H9 (cell line): ENCODE measurements at regions not wholly inside any gene's neighbourhood (a gene's known extent, or its start where the extent isn't known, plus 50 kb on each side); places are given as distances from the start of the nearest gene placed in this dataset.

Source experiments
- DNase-seq: peaks from one replicate; pipeline ENCODE4 v3.0.0-alpha.2; 2017
- H2AFZ ChIP-seq: one replicate; pipeline ENCODE4 v1.6.1; 2013; ENCODE audit warnings: mild to moderate bottlenecking, low read length, control low read depth, moderate library complexity
- H2AK5ac ChIP-seq: 2 replicates; pipeline ENCODE4 v1.6.1; 2013; ENCODE audit warnings: low read length, control low read depth, mixed read lengths; ENCODE audit not compliant: insufficient read length
- H2BK120ac ChIP-seq: one replicate; pipeline ENCODE4 v1.6.1; 2013; ENCODE audit warnings: low read depth, mild to moderate bottlenecking, low read length, control low read depth, inconsistent platforms; ENCODE audit not compliant: poor library complexity, severe bottlenecking
- H2BK12ac ChIP-seq: 2 replicates; pipeline ENCODE4 v1.6.1; 2013; ENCODE audit warnings: low read length, control low read depth, mixed read lengths, low read depth; ENCODE audit not compliant: insufficient read length
- H2BK15ac ChIP-seq: 2 replicates; pipeline ENCODE4 v1.6.1; 2013; ENCODE audit warnings: low read depth, low read length, control low read depth
- H2BK20ac ChIP-seq: one replicate; pipeline ENCODE4 v1.6.1; 2013; ENCODE audit warnings: low read depth, mild to moderate bottlenecking, low read length, control low read depth, inconsistent platforms; ENCODE audit not compliant: poor library complexity, severe bottlenecking
- H2BK5ac ChIP-seq: 2 replicates; pipeline ENCODE4 v1.6.1; 2013; ENCODE audit warnings: low read length, control low read depth, mixed read lengths; ENCODE audit not compliant: insufficient read length
- H3K14ac ChIP-seq: 2 replicates; pipeline ENCODE4 v1.6.1; 2013; ENCODE audit warnings: low read length, control low read depth; ENCODE audit not compliant: insufficient read depth
- H3K18ac ChIP-seq: 2 replicates; pipeline ENCODE4 v1.6.1; 2013; ENCODE audit warnings: low read depth, mild to moderate bottlenecking, mixed read lengths, low read length, control low read depth; ENCODE audit not compliant: insufficient read length
- H3K23ac ChIP-seq: 2 replicates; pipeline ENCODE4 v1.6.1; 2013; ENCODE audit warnings: low read length, control low read depth, mixed read lengths, low read depth; ENCODE audit not compliant: insufficient read length
- H3K23me2 ChIP-seq: 2 replicates; pipeline ENCODE4 v1.6.1; 2013; ENCODE audit warnings: low read depth, mild to moderate bottlenecking, mixed read lengths, low read length, control low read depth; ENCODE audit not compliant: insufficient read length, poor library complexity, severe bottlenecking
- H3K27ac ChIP-seq: 2 replicates; pipeline ENCODE4 v1.5.1; 2013; ENCODE audit warnings: low read length, control low read depth, mixed read lengths, low read depth; ENCODE audit not compliant: insufficient read length
- H3K27me3 ChIP-seq: 2 replicates; pipeline ENCODE4 v1.6.1; 2013; ENCODE audit warnings: low read length, control low read depth, inconsistent platforms; ENCODE audit not compliant: insufficient read depth
- H3K4ac ChIP-seq: 2 replicates; pipeline ENCODE4 v1.6.1; 2013; ENCODE audit warnings: low read depth, mild to moderate bottlenecking, control low read depth, inconsistent platforms, low read length, moderate library complexity
- H3K4me1 ChIP-seq: 2 replicates; pipeline ENCODE4 v1.6.1; 2013; ENCODE audit warnings: low read length, control low read depth, inconsistent platforms; ENCODE audit not compliant: insufficient read depth
- H3K4me2 ChIP-seq: 2 replicates; pipeline ENCODE4 v1.6.1; 2013; ENCODE audit warnings: low read length, control low read depth, mixed read lengths; ENCODE audit not compliant: insufficient read length, insufficient read depth
- H3K56ac ChIP-seq: 2 replicates; pipeline ENCODE4 v1.6.1; 2013; ENCODE audit warnings: low read depth, mild to moderate bottlenecking, mixed read lengths, low read length, control low read depth; ENCODE audit not compliant: insufficient read length
- H3K79me1 ChIP-seq: 2 replicates; pipeline ENCODE4 v1.6.1; 2013; ENCODE audit warnings: low read depth, mild to moderate bottlenecking, moderate library complexity, low read length, control low read depth, inconsistent platforms; ENCODE audit not compliant: insufficient read depth, poor library complexity, severe bottlenecking
- H3K79me2 ChIP-seq: 2 replicates; pipeline ENCODE4 v1.6.1; 2013; ENCODE audit warnings: low read length, control low read depth, inconsistent platforms; ENCODE audit not compliant: insufficient read depth
- H3K9ac ChIP-seq: 2 replicates; pipeline ENCODE4 v1.6.1; 2013; ENCODE audit warnings: low read length, control low read depth, mixed read lengths; ENCODE audit not compliant: insufficient read length; ENCODE audit errors: extremely low read depth
- H3K9me3 ChIP-seq: one replicate; pipeline ENCODE4 v1.6.1; 2013; ENCODE audit warnings: low read depth, low read length, inconsistent platforms; ENCODE audit not compliant: control insufficient read depth
- H3T11ph ChIP-seq: one replicate; pipeline ENCODE4 v1.6.1; 2013; ENCODE audit warnings: mild to moderate bottlenecking, low read length, control low read depth, inconsistent platforms
- H4K20me1 ChIP-seq: one replicate; pipeline ENCODE4 v1.6.1; 2013; ENCODE audit not compliant: control insufficient read depth, insufficient read length, insufficient read depth
- H4K5ac ChIP-seq: 2 replicates; pipeline ENCODE4 v1.6.1; 2013; ENCODE audit warnings: low read depth, mild to moderate bottlenecking, mixed read lengths, low read length, control low read depth; ENCODE audit not compliant: insufficient read length
- H4K8ac ChIP-seq: replicated peaks from 2 replicates; pipeline ENCODE4 v1.6.1; 2013; ENCODE audit warnings: low read length, control low read depth, mixed read lengths, low read depth; ENCODE audit not compliant: insufficient read length
- H4K91ac ChIP-seq: 2 replicates; pipeline ENCODE4 v1.6.1; 2013; ENCODE audit warnings: low read depth, mild to moderate bottlenecking, moderate library complexity, mixed read lengths, low read length, control low read depth; ENCODE audit not compliant: insufficient read length
- H3K27ac Mint-ChIP-seq, 3 experiments: 2 replicates in 2 of 3; 3 replicates in 1 of 3; pipeline ENCODE4 v1.8.0; 2020 to 2021; ENCODE audit warnings: mixed read lengths in 3 of 3, mild to moderate bottlenecking in 1 of 3, moderate library complexity in 1 of 3
- H3K27me3 Mint-ChIP-seq: 2 replicates; pipeline ENCODE4 v1.8.0; 2021; ENCODE audit warnings: low read depth, mild to moderate bottlenecking, moderate library complexity, mixed read lengths
- H3K36me3 Mint-ChIP-seq, 3 experiments: 2 replicates in 2 of 3; 3 replicates in 1 of 3; pipeline ENCODE4 v1.8.0; 2020 to 2021; ENCODE audit warnings: low read depth in 3 of 3, mixed read lengths in 3 of 3; ENCODE audit not compliant: insufficient read depth in 1 of 3
- H3K4me1 Mint-ChIP-seq, 2 experiments: 2 replicates each; pipeline ENCODE4 v1.8.0; 2020; ENCODE audit warnings: mixed read lengths in 2 of 2
- H3K4me3 Mint-ChIP-seq, 2 experiments: 2 replicates in 1 of 2; 3 replicates in 1 of 2; pipeline ENCODE4 v1.8.0; 2020 to 2021; ENCODE audit warnings: mild to moderate bottlenecking in 2 of 2, mixed read lengths in 2 of 2, moderate library complexity in 1 of 2
- H3K9me3 Mint-ChIP-seq, 2 experiments: 2 replicates in 1 of 2; 3 replicates in 1 of 2; pipeline ENCODE4 v1.8.0; 2020; ENCODE audit warnings: mild to moderate bottlenecking in 2 of 2, mixed read lengths in 2 of 2, moderate library complexity in 1 of 2
- WGBS: extraction: QIAGEN DNeasy Blood & Tissue Kit; methylation state at CpG from one replicate; pipeline ENCODE4 v1.1.7; 2013; ENCODE audit warnings: missing lambda C conversion rate, low lambda C conversion rate, mixed read lengths; ENCODE audit not compliant: insufficient read length; ENCODE audit errors: extremely low coverage; 5-methylcytosine and 5-hydroxymethylcytosine counted together
- TF ChIP-seq, protein P1 (sequence below): fragments of 200-600 bp; sonication (generic); conservative IDR thresholded peaks from 3 replicates; pipeline ENCODE4 v1.8.0; 2021; ENCODE audit warnings: antibody characterized with exemption, mild to moderate bottlenecking

DNA sequence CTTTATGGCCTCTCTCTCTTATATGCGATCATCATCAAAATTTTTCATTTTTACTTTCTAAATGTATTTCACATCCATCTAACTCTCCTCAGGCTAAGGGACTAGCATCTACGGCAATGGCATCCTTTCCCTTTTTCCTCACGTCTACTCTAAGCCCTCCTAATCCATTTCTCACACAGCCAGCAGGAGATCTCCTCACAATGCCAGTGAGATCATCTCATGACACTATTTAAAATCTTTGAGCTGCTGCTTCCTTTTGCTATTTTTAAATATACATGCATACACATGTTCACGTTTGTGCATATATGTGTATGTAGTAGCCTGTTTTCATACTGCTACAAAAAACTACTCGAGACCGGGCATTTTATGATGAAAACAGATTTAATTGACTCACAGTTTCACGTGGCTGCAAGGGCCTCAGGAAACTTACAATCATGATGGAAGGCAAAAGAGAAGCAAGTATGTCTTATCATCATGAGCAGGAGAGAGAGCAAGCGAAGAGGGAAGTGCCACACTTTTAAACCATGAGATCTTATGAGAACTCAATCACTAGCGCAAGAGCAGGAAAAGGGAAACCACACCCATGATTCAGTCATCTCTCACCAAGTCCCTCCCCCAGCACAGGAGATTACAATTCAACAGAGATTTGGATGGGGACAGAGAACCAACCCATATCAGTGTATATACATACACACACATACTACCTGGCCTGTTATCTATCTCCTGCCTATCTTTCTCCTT is 599.2 kb upstream of the ROBO1 start:
- no peaks in the 10 kb centered on the region for H3K79me2 ChIP-seq
- H2AK5ac ChIP-seq = no peak overlapping the region
- H3K4ac ChIP-seq = no peak overlapping the region
- Mint-ChIP-seq H3K36me3 (no peaks in the 10 kb centered on the region), H3K4me1 (peaks cover 3 to 5% of the 10 kb centered on the region in 2 experiments; a peak in 1 of 4 replicates), H3K27ac (no peak overlapping the region), H3K4me3 (no peak overlapping the region), H3K9me3 (no peaks in the 10 kb centered on the region), H3K27me3 (no peaks in the 10 kb centered on the region)
- H3K4me1 ChIP-seq = no peaks in the 10 kb centered on the region
- H2BK12ac ChIP-seq = no peak overlapping the region
- no peak overlapping the region for H3T11ph ChIP-seq
- TF ChIP-seq, protein P1, sequence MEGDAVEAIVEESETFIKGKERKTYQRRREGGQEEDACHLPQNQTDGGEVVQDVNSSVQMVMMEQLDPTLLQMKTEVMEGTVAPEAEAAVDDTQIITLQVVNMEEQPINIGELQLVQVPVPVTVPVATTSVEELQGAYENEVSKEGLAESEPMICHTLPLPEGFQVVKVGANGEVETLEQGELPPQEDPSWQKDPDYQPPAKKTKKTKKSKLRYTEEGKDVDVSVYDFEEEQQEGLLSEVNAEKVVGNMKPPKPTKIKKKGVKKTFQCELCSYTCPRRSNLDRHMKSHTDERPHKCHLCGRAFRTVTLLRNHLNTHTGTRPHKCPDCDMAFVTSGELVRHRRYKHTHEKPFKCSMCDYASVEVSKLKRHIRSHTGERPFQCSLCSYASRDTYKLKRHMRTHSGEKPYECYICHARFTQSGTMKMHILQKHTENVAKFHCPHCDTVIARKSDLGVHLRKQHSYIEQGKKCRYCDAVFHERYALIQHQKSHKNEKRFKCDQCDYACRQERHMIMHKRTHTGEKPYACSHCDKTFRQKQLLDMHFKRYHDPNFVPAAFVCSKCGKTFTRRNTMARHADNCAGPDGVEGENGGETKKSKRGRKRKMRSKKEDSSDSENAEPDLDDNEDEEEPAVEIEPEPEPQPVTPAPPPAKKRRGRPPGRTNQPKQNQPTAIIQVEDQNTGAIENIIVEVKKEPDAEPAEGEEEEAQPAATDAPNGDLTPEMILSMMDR = no peak
- no peak overlapping the region for H2BK5ac ChIP-seq
- no peak overlapping the region for H4K91ac ChIP-seq
- no peak overlapping the region for H2BK20ac ChIP-seq
- no peak overlapping the region for H3K18ac ChIP-seq
- no peak overlapping the region for H4K8ac ChIP-seq
- H4K5ac ChIP-seq = no peak overlapping the region
- no peak overlapping the region for H3K9ac ChIP-seq
- H2AFZ ChIP-seq = no peak overlapping the region
- no peak overlapping the region for H3K56ac ChIP-seq
- no peak overlapping the region for H3K4me2 ChIP-seq
- no peaks in the 10 kb centered on the region for H3K79me1 ChIP-seq
- H3K9me3 ChIP-seq = no peaks in the 10 kb centered on the region
- DNase-seq = no peak
- no peak overlapping the region for H3K14ac ChIP-seq
- no peaks in the 10 kb centered on the region for H3K27me3 ChIP-seq
- H3K27ac ChIP-seq = no peak overlapping the region
- H2BK120ac ChIP-seq = no peak overlapping the region
- H4K20me1 ChIP-seq = no peaks in the 10 kb centered on the region
- H3K23me2 ChIP-seq = no peaks in the 10 kb centered on the region
- H2BK15ac ChIP-seq = no peak overlapping the region
- no CpG with 5 or more reads among the region's 9 CpGs for WGBS
- no peak overlapping the region for H3K23ac ChIP-seq
